HG02938 (cell line): ENCODE measurements at regions not wholly inside any gene's neighbourhood (a gene's known extent, or its start where the extent isn't known, plus 50 kb on each side); places are given as distances from the start of the nearest gene placed in this dataset.
"Not testable (repeated sequence)": the region's sequence is repeated elsewhere in the genome, so short reads cannot be mapped to it uniquely, and the experiment has no call there.

Experiments
- ATAC-seq: cut with Tn5 transposase; IDR thresholded peaks from one replicate; pipeline ENCODE4 v1.9.1; 2021; ENCODE audit warnings: mild to moderate bottlenecking, moderate library complexity; ENCODE audit not compliant: unreplicated experiment

- no peak for ATAC-seq
Measured at GRCh38 chr3:3476669-3477068, 297.2 kb upstream of the CRBN start.

- no peak for ATAC-seq
Measured at GRCh38 chr3:3468596-3468995, 289.1 kb upstream of the CRBN start.

- ATAC-seq, result no peak
Measured at GRCh38 chr3:3464131-3464530, 284.6 kb upstream of the CRBN start.

GRCh38 chr3:3461317-3461716, 281.8 kb upstream of the CRBN start:
- no peak for ATAC-seq

- no peak for ATAC-seq
Measured at GRCh38 chr3:3448468-3448867, 269.0 kb upstream of the CRBN start.

GRCh38 chr3:3447641-3448040, 268.1 kb upstream of the CRBN start:
- no peak for ATAC-seq

- no peak for ATAC-seq
Measured at GRCh38 chr3:3446251-3446650, 266.8 kb upstream of the CRBN start.

- ATAC-seq, result no peak
Measured at GRCh38 chr3:3443482-3443881, 264.0 kb upstream of the CRBN start.

GRCh38 chr3:3433711-3434110, 254.2 kb upstream of the CRBN start:
- no peak for ATAC-seq

- no peak for ATAC-seq
Measured at GRCh38 chr3:3429841-3430240, 250.3 kb upstream of the CRBN start.

GRCh38 chr3:3407707-3408106, 228.2 kb upstream of the CRBN start:
- not testable (repeated sequence) for ATAC-seq

GRCh38 chr3:3405131-3405530, 225.6 kb upstream of the CRBN start:
- no peak for ATAC-seq

GRCh38 chr3:3403700-3404099, 224.2 kb upstream of the CRBN start:
- no peak for ATAC-seq

GRCh38 chr3:3392946-3393345, 213.5 kb upstream of the CRBN start:
- no peak for ATAC-seq

GRCh38 chr3:3383461-3383860, 204.0 kb upstream of the CRBN start:
- ATAC-seq, result no peak

GRCh38 chr3:3372210-3372777, 192.8 kb upstream of the CRBN start:
- ATAC-seq, result no peak

GRCh38 chr3:3368306-3368705, 188.8 kb upstream of the CRBN start:
- ATAC-seq, result no peak

GRCh38 chr3:3366386-3366785, 186.9 kb upstream of the CRBN start:
- ATAC-seq, result no peak

- no peak for ATAC-seq
Measured at GRCh38 chr3:3365716-3366115, 186.2 kb upstream of the CRBN start.

- ATAC-seq, result no peak
Measured at GRCh38 chr3:3356846-3357245, 177.4 kb upstream of the CRBN start.

- ATAC-seq, result no peak
Measured at GRCh38 chr3:3355442-3355841, 176.0 kb upstream of the CRBN start.

GRCh38 chr3:3353153-3353552, 173.7 kb upstream of the CRBN start:
- ATAC-seq, result peak; percentile 89

GRCh38 chr3:3351226-3351625, 171.7 kb upstream of the CRBN start:
- no peak for ATAC-seq

GRCh38 chr3:3347056-3347455, 167.6 kb upstream of the CRBN start:
- ATAC-seq, result not testable (repeated sequence)
